Nephron progenitor cell (in vitro differentiated cells): ENCODE measurements at regions not wholly inside any gene's neighbourhood (a gene's known extent, or its start where the extent isn't known, plus 50 kb on each side); places are given as distances from the start of the nearest gene placed in this dataset.

Experiments
- DNase-seq: peaks from one replicate; pipeline ENCODE4 v3.0.0; 2021
- H3K27ac Mint-ChIP-seq: 2 replicates; pipeline ENCODE4 v1.8.0; 2021; ENCODE audit warnings: mild to moderate bottlenecking, moderate library complexity, mixed read lengths
- H3K27me3 Mint-ChIP-seq: 2 replicates; pipeline ENCODE4 v1.8.0; 2021; ENCODE audit warnings: mild to moderate bottlenecking, low read depth, mixed read lengths; ENCODE audit not compliant: poor library complexity
- H3K36me3 Mint-ChIP-seq: 2 replicates; pipeline ENCODE4 v1.8.0; 2021; ENCODE audit warnings: low read depth, mixed read lengths
- H3K4me1 Mint-ChIP-seq: 2 replicates; pipeline ENCODE4 v1.8.0; 2021; ENCODE audit warnings: mixed read lengths
- H3K4me3 Mint-ChIP-seq: 2 replicates; pipeline ENCODE4 v1.8.0; 2021; ENCODE audit warnings: mild to moderate bottlenecking, moderate library complexity, mixed read lengths
- H3K9me3 Mint-ChIP-seq: 2 replicates; pipeline ENCODE4 v1.8.0; 2021; ENCODE audit warnings: mild to moderate bottlenecking, moderate library complexity, mixed read lengths
- TF ChIP-seq, protein P1 (sequence below): fragments of 200-600 bp; sonication (generic); IDR thresholded peaks from 2 replicates; pipeline ENCODE4 v1.5.0; 2021; ENCODE audit warnings: antibody characterized with exemption

DNA sequence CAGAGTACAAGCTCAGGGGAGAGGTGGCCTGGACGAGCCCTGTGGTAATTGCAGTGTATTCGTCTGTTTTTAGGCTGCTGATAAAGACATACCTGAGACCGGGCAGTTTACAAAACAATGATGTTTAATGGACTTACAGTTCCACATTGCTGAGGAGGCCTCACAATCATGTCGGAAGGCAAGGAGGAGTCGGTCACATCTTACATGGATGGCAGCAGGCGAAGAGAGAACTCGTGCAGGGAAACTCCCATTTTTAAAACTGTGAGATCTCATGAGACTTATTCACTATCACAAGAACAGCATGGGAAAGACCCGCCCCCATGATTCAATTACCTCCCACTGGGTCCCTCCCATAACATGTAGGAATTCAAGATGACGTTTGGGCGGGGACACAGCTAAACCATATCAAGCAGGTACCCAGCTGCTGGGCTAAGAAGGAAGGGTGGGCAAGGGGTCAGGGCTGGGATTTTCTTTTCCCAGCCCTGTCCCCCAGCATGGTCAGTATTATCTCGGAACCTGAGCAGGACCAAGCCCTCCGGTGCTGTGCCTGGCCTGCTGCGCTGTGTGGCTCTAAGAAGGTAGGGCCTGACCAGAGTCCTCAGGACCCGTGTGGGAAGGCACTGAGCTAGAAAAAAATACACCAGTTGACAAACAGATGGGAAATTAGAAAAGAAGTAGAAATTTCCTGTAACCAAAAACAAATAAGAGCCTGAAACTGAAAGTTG is 78.6 kb upstream of the SH3BP4 start:
- TF ChIP-seq, protein P1, sequence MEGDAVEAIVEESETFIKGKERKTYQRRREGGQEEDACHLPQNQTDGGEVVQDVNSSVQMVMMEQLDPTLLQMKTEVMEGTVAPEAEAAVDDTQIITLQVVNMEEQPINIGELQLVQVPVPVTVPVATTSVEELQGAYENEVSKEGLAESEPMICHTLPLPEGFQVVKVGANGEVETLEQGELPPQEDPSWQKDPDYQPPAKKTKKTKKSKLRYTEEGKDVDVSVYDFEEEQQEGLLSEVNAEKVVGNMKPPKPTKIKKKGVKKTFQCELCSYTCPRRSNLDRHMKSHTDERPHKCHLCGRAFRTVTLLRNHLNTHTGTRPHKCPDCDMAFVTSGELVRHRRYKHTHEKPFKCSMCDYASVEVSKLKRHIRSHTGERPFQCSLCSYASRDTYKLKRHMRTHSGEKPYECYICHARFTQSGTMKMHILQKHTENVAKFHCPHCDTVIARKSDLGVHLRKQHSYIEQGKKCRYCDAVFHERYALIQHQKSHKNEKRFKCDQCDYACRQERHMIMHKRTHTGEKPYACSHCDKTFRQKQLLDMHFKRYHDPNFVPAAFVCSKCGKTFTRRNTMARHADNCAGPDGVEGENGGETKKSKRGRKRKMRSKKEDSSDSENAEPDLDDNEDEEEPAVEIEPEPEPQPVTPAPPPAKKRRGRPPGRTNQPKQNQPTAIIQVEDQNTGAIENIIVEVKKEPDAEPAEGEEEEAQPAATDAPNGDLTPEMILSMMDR = no peak
- Mint-ChIP-seq H3K4me3 (no peak overlapping the region), H3K27ac (no peak overlapping the region), H3K27me3 (peaks cover 2% of the 10 kb centered on the region), H3K4me1 (no peaks in the 10 kb centered on the region), H3K9me3 (peaks cover 58% of the 10 kb centered on the region), H3K36me3 (peaks cover 39% of the 10 kb centered on the region)
- DNase-seq = no peak

DNA sequence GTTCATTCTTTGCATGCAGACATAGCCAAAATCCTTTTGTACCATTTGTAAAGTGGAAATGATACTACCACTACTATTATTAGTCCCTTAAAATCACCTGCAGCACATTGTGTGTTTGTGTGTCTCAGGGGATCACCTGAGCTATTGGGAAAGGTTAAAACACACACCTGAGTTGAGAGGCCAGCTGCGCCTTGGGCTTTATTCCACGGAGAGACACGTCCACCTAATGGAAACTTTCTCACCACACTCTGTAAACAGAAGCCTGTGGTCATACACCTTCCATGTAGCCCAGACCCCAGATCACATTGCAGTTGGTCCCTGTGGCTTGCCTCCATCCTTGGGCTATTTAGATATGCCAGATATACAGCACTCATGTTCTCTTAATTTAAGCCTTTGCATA is 81.8 kb upstream of the SH3BP4 start:
- Mint-ChIP-seq H3K9me3 (peaks cover 61% of the 10 kb centered on the region), H3K4me1 (no peaks in the 10 kb centered on the region), H3K27me3 (peaks cover 5% of the 10 kb centered on the region), H3K4me3 (no peak overlapping the region), H3K36me3 (peaks cover 36% of the 10 kb centered on the region), H3K27ac (no peak overlapping the region)
- TF ChIP-seq, protein P1 = no peak
- DNase-seq = no peak

DNA sequence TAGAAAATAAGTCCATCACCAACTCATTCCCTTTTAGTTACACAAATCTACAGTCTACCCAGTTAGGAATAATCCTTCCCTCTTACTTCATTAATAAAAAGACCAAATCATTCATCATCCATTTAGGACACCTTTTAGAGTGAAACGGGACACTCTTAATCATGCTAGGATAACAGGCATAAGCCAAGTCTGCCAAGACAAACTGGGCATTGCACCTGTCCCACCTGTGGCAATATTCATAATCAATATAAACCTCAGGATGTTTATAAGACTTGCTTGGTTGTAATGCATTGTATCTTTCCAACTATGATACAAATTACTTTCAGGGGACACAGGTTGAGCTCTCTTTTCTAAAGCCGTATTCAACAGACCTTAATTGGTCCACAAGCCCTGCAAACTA is 82.7 kb upstream of the SH3BP4 start:
- Mint-ChIP-seq H3K27ac (no peak overlapping the region), H3K4me3 (no peak overlapping the region), H3K27me3 (peaks cover 9% of the 10 kb centered on the region), H3K36me3 (peaks cover 31% of the 10 kb centered on the region), H3K9me3 (peaks cover 61% of the 10 kb centered on the region), H3K4me1 (no peaks in the 10 kb centered on the region)
- TF ChIP-seq, protein P1 = no peak
- DNase-seq = no peak

DNA sequence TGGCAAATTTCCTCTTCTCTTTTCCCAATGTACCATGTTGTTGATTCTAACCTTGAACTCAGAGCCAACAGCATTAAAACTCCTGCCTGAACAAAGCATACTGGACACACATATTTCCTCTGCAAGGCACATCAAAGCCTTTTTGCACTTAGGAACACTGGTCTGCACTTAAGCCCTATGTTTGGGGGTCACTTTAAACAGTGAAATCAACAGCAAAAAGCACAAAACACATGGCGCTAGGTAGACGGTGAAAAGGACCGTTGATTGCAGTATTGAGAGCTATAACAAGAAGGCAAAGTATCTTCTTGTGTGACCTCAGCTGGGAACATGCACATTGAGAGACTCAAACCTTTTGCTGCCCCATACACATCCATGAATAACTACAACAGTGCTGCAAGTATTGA is 83.9 kb upstream of the SH3BP4 start:
- Mint-ChIP-seq H3K4me1 (peaks cover 9% of the 10 kb centered on the region), H3K36me3 (peaks cover 27% of the 10 kb centered on the region), H3K27ac (no peak overlapping the region), H3K4me3 (no peak overlapping the region), H3K27me3 (peaks cover 9% of the 10 kb centered on the region), H3K9me3 (peaks cover 55% of the 10 kb centered on the region)
- TF ChIP-seq, protein P1 = no peak
- no peak for DNase-seq

DNA sequence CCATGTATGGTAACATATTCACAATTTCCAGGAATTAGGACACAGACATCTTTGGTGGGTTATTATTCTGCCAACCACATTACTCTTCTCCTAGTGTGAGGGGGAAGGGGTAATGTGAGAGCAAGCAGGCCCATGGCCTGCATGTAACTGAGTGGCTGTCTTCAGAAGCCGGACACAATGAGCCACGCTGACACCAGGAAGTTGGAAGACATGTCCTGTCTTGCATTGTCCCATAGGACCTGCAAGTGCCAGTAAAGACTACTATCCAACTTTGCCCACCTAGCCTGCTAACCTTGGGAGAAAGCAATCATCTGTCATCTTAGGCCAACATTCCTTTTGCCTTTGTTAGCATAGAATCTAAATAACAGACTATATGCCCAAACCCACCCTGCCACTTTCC is 86.2 kb upstream of the SH3BP4 start:
- peaks cover 20% of the 10 kb centered on the region for H3K36me3 Mint-ChIP-seq
- peaks cover 16% of the 10 kb centered on the region for H3K27me3 Mint-ChIP-seq
- TF ChIP-seq, protein P1 = no peak
- peaks cover 23% of the 10 kb centered on the region for H3K4me1 Mint-ChIP-seq
- DNase-seq = no peak
- H3K9me3 Mint-ChIP-seq = peaks cover 49% of the 10 kb centered on the region
- H3K4me3 Mint-ChIP-seq = no peak overlapping the region
- no peak overlapping the region for H3K27ac Mint-ChIP-seq

DNA sequence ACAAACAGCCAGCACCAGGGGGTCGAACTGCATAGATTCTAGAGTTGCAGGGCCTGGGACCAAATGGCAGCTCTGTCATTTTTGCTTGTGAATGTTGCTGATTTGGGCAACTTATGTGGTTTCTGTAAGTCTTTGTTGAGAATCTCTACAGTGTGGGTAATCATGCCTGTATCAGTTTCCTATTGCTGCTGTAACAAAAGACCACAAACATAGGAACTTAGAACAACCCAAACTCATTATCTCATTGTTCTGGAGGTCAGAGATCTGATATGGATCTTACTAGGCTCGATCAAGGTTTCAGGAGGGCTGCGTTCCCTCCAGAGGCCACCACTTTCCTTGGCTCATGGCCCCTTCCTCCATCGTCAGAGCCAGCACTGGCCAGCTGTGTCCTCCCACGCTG is 86.8 kb upstream of the SH3BP4 start:
- peaks cover 20% of the 10 kb centered on the region for H3K36me3 Mint-ChIP-seq
- TF ChIP-seq, protein P1 = no peak
- no peak overlapping the region for H3K4me3 Mint-ChIP-seq
- H3K27ac Mint-ChIP-seq = no peak overlapping the region
- H3K9me3 Mint-ChIP-seq = peaks cover 49% of the 10 kb centered on the region
- no peak for DNase-seq
- peaks cover 23% of the 10 kb centered on the region for H3K4me1 Mint-ChIP-seq
- H3K27me3 Mint-ChIP-seq = peaks cover 20% of the 10 kb centered on the region
